ENCODE measurements at regions not wholly inside any gene's neighbourhood (a gene's known extent, or its start where the extent isn't known, plus 50 kb on each side); places are given as distances from the start of the nearest gene placed in this dataset.
A peak's percentile ranks its signal among the peaks of the same experiment; 100 is the strongest.

GRCh38 chr3:40920041-40920440, 279.3 kb upstream of the CTNNB1 start:
- H3K9ac ChIP-seq (ENCODE audit: insufficient read depth in 1 of 2, low read length in 2 of 2): no peak overlapping the region
- 58 to 68% methylated on average over 2 of the region's 2 CpGs for WGBS, 2 donors
- peaks cover 0 to 5% (median 0%) of the 10 kb centered on the region in 5 donors for H3K4me1 ChIP-seq (ENCODE audit: control insufficient read depth in 5 of 5, insufficient read depth in 5 of 5, low read length in 5 of 5)
- DNase-seq (no peak), ATAC-seq (ENCODE audit: insufficient read depth, low FRiP score) (no peak)
- TF ChIP-seq CTCF (IDR thresholded peaks at IDR 0.05; ENCODE audit: control extremely low read depth, extremely low read depth): no peak
- peaks cover 0 to 2% (median 0%) of the 10 kb centered on the region in 4 donors for H3K9me3 ChIP-seq (ENCODE audit: control insufficient read depth in 4 of 4, insufficient read depth in 3 of 4, low read length in 3 of 4)
- no peak overlapping the region for H3K27ac ChIP-seq (ENCODE audit: low read depth in 1 of 2, low read length in 1 of 2)
- no peak overlapping the region for H3K4me3 ChIP-seq
- no peaks in the 10 kb centered on the region for H3K27me3 ChIP-seq (ENCODE audit: control insufficient read depth in 3 of 3, insufficient read depth in 3 of 3, low read length in 2 of 3)
- no peaks in the 10 kb centered on the region for H3K36me3 ChIP-seq (ENCODE audit: control insufficient read depth in 4 of 4, insufficient read depth in 4 of 4, low read length in 4 of 4)

- Histone ChIP-seq H3K4me3 (no peak overlapping the region), H3K36me3 (ENCODE audit: control insufficient read depth in 4 of 4, insufficient read depth in 4 of 4, low read length in 4 of 4) (no peaks in the 10 kb centered on the region), H3K4me1 (ENCODE audit: control insufficient read depth in 5 of 5, insufficient read depth in 5 of 5, low read length in 5 of 5) (peaks cover 0 to 5% (median 0%) of the 10 kb centered on the region in 5 donors), H3K27me3 (ENCODE audit: control insufficient read depth in 3 of 3, insufficient read depth in 3 of 3, low read length in 2 of 3) (no peaks in the 10 kb centered on the region), H3K9ac (ENCODE audit: insufficient read depth in 1 of 2, low read length in 2 of 2) (no peak overlapping the region), H3K9me3 (ENCODE audit: control insufficient read depth in 4 of 4, insufficient read depth in 3 of 4, low read length in 3 of 4) (no peaks in the 10 kb centered on the region), H3K27ac (ENCODE audit: low read depth in 1 of 2, low read length in 1 of 2) (no peak overlapping the region)
- TF ChIP-seq CTCF (IDR thresholded peaks at IDR 0.05; ENCODE audit: control extremely low read depth, extremely low read depth): no peak
- WGBS, 2 donors: 81 to 88% methylated on average over 3 of the region's 3 CpGs
- DNase-seq: no peak
- no peak for ATAC-seq (ENCODE audit: insufficient read depth, low FRiP score)
Observed at GRCh38 chr3:40921251-40921650, 278.1 kb upstream of the CTNNB1 start.

- Histone ChIP-seq H3K9me3 (ENCODE audit: control insufficient read depth in 4 of 4, insufficient read depth in 3 of 4, low read length in 3 of 4) (no peaks in the 10 kb centered on the region), H3K27ac (ENCODE audit: low read depth in 1 of 2, low read length in 1 of 2) (no peak overlapping the region), H3K4me1 (ENCODE audit: control insufficient read depth in 5 of 5, insufficient read depth in 5 of 5, low read length in 5 of 5) (peaks cover 0 to 9% (median 0%) of the 10 kb centered on the region in 5 donors), H3K36me3 (ENCODE audit: control insufficient read depth in 4 of 4, insufficient read depth in 4 of 4, low read length in 4 of 4) (no peaks in the 10 kb centered on the region), H3K9ac (ENCODE audit: insufficient read depth in 1 of 2, low read length in 2 of 2) (no peak overlapping the region), H3K27me3 (ENCODE audit: control insufficient read depth in 3 of 3, insufficient read depth in 3 of 3, low read length in 2 of 3) (no peaks in the 10 kb centered on the region), H3K4me3 (no peak overlapping the region)
- ATAC-seq (ENCODE audit: insufficient read depth, low FRiP score): no peak
- DNase-seq: no peak
- WGBS, 2 donors: 80 to 83% methylated on average over 4 of the region's 4 CpGs
- TF ChIP-seq CTCF (IDR thresholded peaks at IDR 0.05; ENCODE audit: control extremely low read depth, extremely low read depth): no peak
Observed at GRCh38 chr3:40923143-40923542, 276.2 kb upstream of the CTNNB1 start.

GRCh38 chr3:40923651-40924050, 275.7 kb upstream of the CTNNB1 start:
- H3K4me3 ChIP-seq: no peak overlapping the region
- TF ChIP-seq CTCF (IDR thresholded peaks at IDR 0.05; ENCODE audit: control extremely low read depth, extremely low read depth): no peak
- DNase-seq: no peak
- no peaks in the 10 kb centered on the region for H3K27me3 ChIP-seq (ENCODE audit: control insufficient read depth in 3 of 3, insufficient read depth in 3 of 3, low read length in 2 of 3)
- H3K27ac ChIP-seq (ENCODE audit: low read depth in 1 of 2, low read length in 1 of 2): peak overlapping the region in 1 of 2 donors; percentile 58
- H3K4me1 ChIP-seq (ENCODE audit: control insufficient read depth in 5 of 5, insufficient read depth in 5 of 5, low read length in 5 of 5): peaks cover 0 to 9% (median 0%) of the 10 kb centered on the region in 5 donors
- H3K9ac ChIP-seq (ENCODE audit: insufficient read depth in 1 of 2, low read length in 2 of 2): no peak overlapping the region
- no peak for ATAC-seq (ENCODE audit: insufficient read depth, low FRiP score)
- H3K36me3 ChIP-seq (ENCODE audit: control insufficient read depth in 4 of 4, insufficient read depth in 4 of 4, low read length in 4 of 4): no peaks in the 10 kb centered on the region
- no peaks in the 10 kb centered on the region for H3K9me3 ChIP-seq (ENCODE audit: control insufficient read depth in 4 of 4, insufficient read depth in 3 of 4, low read length in 3 of 4)
- 94 to 99% methylated on average over 4 of the region's 4 CpGs for WGBS, 2 donors

All from lung (tissue), 11 donors.